HEK293T (cell line): ENCODE measurements at regions not wholly inside any gene's neighbourhood (a gene's known extent, or its start where the extent isn't known, plus 50 kb on each side); places are given as distances from the start of the nearest gene placed in this dataset.

Experiments
- CTCF ChIA-PET: fragments of 350-600 bp; formaldehyde crosslinking; extraction: SDS; loops from one replicate; lab custom pipeline; 2021; ENCODE audit warnings: antibody characterized with exemption, inconsistent platforms; lab: Yijun Ruan, JAX
- POLR2A ChIA-PET: fragments of 350-600 bp; formaldehyde crosslinking; extraction: SDS; loops from one replicate; lab custom pipeline; 2020; ENCODE audit warnings: antibody characterized with exemption, inconsistent platforms; lab: Yijun Ruan, JAX
- DNase-seq: peaks from one replicate; pipeline ENCODE4 v3.0.0; 2012; ENCODE audit warnings: mixed read lengths; ENCODE audit errors: extremely low spot score
- ARNT ChIP-seq: fragments of 450-650 bp; IDR thresholded peaks from 2 replicates; pipeline ENCODE4 v1.6.1; 2017; ENCODE audit warnings: mild to moderate bottlenecking
- BHLHE40 ChIP-seq: fragments of 450-650 bp; IDR thresholded peaks from 2 replicates; pipeline ENCODE4 v1.6.1; 2016; ENCODE audit warnings: mild to moderate bottlenecking, moderate library complexity, borderline replicate concordance
- CTBP1 ChIP-seq: fragments of 450-650 bp; IDR thresholded peaks from 2 replicates; pipeline ENCODE4 v1.6.1; 2016; ENCODE audit warnings: borderline replicate concordance
- ELF4 ChIP-seq: fragments of 450-650 bp; IDR thresholded peaks from 2 replicates; pipeline ENCODE4 v1.6.1; 2017; ENCODE audit warnings: antibody characterized with exemption
- FOXA1 ChIP-seq: fragments of 450-650 bp; IDR thresholded peaks from 2 replicates; pipeline ENCODE4 v1.6.1; 2016; ENCODE audit warnings: mild to moderate bottlenecking
- FOXK2 ChIP-seq: fragments of 450-650 bp; IDR thresholded peaks from 2 replicates; pipeline ENCODE4 v1.6.1; 2016; ENCODE audit warnings: mild to moderate bottlenecking
- FOXM1 ChIP-seq: fragments of 450-650 bp; IDR thresholded peaks from 2 replicates; pipeline ENCODE4 v1.6.1; 2017; ENCODE audit warnings: mild to moderate bottlenecking, borderline replicate concordance
- HDGF ChIP-seq: fragments of 450-650 bp; IDR thresholded peaks from 2 replicates; pipeline ENCODE4 v1.6.1; 2017; ENCODE audit warnings: antibody characterized with exemption, borderline replicate concordance
- L3MBTL2 ChIP-seq: fragments of 450-650 bp; conservative IDR thresholded peaks from 2 replicates; pipeline ENCODE4 v1.6.1; 2016; ENCODE audit warnings: mild to moderate bottlenecking
- LEF1 ChIP-seq: fragments of 450-650 bp; IDR thresholded peaks from 2 replicates; pipeline ENCODE4 v1.6.1; 2017; ENCODE audit warnings: mild to moderate bottlenecking, borderline replicate concordance
- NFRKB ChIP-seq: fragments of 450-650 bp; IDR thresholded peaks from 2 replicates; pipeline ENCODE4 v1.6.1; 2016; ENCODE audit warnings: mild to moderate bottlenecking, moderate library complexity
- PKNOX1 ChIP-seq: fragments of 450-650 bp; IDR thresholded peaks from 2 replicates; pipeline ENCODE4 v1.6.1; 2016
- SP1 ChIP-seq: fragments of 450-650 bp; IDR thresholded peaks from 2 replicates; pipeline ENCODE4 v1.6.1; 2017
- SUZ12 ChIP-seq: fragments of 450-650 bp; IDR thresholded peaks from 2 replicates; pipeline ENCODE4 v1.6.1; 2016; ENCODE audit warnings: mild to moderate bottlenecking
- TARDBP ChIP-seq: fragments of 450-650 bp; IDR thresholded peaks from 2 replicates; pipeline ENCODE4 v1.6.1; 2016
- ZNF384 ChIP-seq: fragments of 450-650 bp; IDR thresholded peaks from 2 replicates; pipeline ENCODE4 v1.6.1; 2016

DNA sequence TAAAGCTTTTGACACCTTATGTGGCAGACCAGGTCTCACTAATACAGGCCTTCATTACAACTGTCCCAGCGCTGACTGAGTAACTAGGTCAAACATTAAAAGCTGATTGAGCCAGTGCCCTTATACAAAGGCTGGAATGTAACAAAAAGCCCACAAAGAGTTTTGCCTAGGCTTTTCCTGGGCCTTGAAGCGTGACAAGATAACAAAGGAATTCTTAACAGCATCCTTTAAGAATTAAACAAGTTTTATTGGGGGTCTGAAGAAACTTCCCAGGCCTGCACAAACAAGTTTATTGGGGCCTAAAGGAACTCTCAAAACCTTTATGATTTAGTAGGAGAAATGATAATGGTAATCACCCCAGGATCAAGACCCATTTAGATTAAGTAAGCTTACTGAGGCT lies 267.6 kb upstream of the FAM83B start:
- TF ChIP-seq ARNT (no peak), SP1 (no peak), PKNOX1 (no peak), NFRKB (no peak), FOXM1 (no peak), FOXK2 (no peak), FOXA1 (no peak), TARDBP (no peak), L3MBTL2 (no peak), SUZ12 (no peak), LEF1 (no peak)
- no peak for DNase-seq
- ChIA-PET POLR2A (no interaction called here), CTCF (no interaction called here)

DNA sequence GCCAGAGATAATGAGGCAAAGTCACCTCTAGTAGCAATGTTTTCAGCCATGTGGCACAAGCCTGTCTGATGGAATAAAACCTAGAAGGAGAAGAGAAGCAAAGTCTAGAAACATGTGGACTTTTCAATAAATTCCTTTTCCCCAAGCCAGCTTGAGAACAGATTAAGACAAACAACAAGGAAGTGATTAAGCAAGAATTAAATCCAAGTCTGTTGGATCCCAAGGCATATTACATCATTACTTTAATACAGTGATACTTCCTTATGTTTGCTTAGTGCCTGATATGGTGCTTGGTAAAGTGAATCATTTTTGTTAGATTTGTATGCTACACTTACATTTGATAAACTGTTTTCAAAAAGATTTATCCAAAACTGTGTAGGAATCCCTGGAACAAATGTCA lies 260.3 kb upstream of the FAM83B start:
- no peak for DNase-seq
- POLR2A ChIA-PET, result no interaction called here
- CTCF ChIA-PET, result no interaction called here

DNA sequence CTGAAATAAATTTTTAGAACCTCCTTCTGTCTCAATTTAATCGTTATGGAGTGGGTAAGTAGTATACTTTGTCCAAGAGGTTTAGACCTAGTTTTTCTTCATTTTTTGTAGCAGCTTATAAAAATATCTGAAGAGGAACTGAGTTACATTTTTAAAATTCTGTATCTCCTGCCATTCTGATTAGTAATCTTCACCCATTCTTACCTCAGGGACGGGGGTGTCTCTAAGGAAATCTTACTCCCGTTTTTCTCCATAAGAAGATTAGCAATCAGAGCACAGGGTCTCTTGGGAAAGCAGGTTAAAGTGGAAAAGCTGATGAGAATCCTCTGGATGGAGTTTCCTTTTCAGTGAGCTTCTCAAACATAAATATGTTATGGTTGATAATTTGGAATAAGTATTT lies 259.3 kb upstream of the FAM83B start:
- no peak for DNase-seq
- ChIA-PET POLR2A (no interaction called here), CTCF (no interaction called here)
- no peak for TF ChIP-seq ARNT
- TF ChIP-seq ELF4, result no peak
- no peak for TF ChIP-seq BHLHE40
- no peak for TF ChIP-seq FOXA1
- TF ChIP-seq NFRKB, result no peak
- no peak for TF ChIP-seq FOXM1
- no peak for TF ChIP-seq HDGF
- no peak for TF ChIP-seq SUZ12

More for the DNA sequence above, 260.3 kb upstream of the FAM83B start:
- TF ChIP-seq FOXA1 (no peak), TARDBP (no peak), SP1 (no peak), NFRKB (no peak), FOXK2 (no peak), SUZ12 (no peak)

- no peak for TF ChIP-seq ELF4
- TF ChIP-seq NFRKB, result no peak
- TF ChIP-seq PKNOX1, result no peak
- TF ChIP-seq SUZ12, result no peak
- TF ChIP-seq ARNT, result no peak
- no peak for TF ChIP-seq BHLHE40
- TF ChIP-seq FOXM1, result no peak
- no peak for TF ChIP-seq TARDBP
- no peak for TF ChIP-seq SP1
- TF ChIP-seq LEF1, result no peak
- TF ChIP-seq FOXK2, result no peak
- TF ChIP-seq HDGF, result no peak
- no peak for TF ChIP-seq FOXA1
- TF ChIP-seq ZNF384, result no peak
- TF ChIP-seq CTBP1, result no peak
- TF ChIP-seq L3MBTL2, result no peak
- POLR2A ChIA-PET, result no interaction called here
- CTCF ChIA-PET, result no interaction called here
- DNase-seq, result no peak
These were observed 258.4 kb upstream of the FAM83B start for GRCh38 chr6:54588176-54588575.

GRCh38 chr6:54595844-54596243 lies 250.7 kb upstream of the FAM83B start:
- no peak for DNase-seq
- TF ChIP-seq L3MBTL2, result no peak
- CTCF ChIA-PET, result no interaction called here
- POLR2A ChIA-PET, result no interaction called here

GRCh38 chr6:54598787-54599313 lies 247.7 kb upstream of the FAM83B start:
- no peak for TF ChIP-seq ELF4
- TF ChIP-seq SUZ12, result no peak
- TF ChIP-seq ARNT, result no peak
- TF ChIP-seq BHLHE40, result no peak
- no peak for TF ChIP-seq SP1
- no peak for TF ChIP-seq FOXA1
- no peak for TF ChIP-seq CTBP1
- no peak for TF ChIP-seq ZNF384
- no peak for TF ChIP-seq HDGF
- TF ChIP-seq FOXK2, result no peak
- no peak for TF ChIP-seq NFRKB
- TF ChIP-seq TARDBP, result no peak
- TF ChIP-seq L3MBTL2, result no peak
- no peak for TF ChIP-seq PKNOX1
- no peak for TF ChIP-seq LEF1
- TF ChIP-seq FOXM1, result no peak
- ChIA-PET CTCF (no interaction called here), POLR2A (no interaction called here)
- no peak for DNase-seq

DNA sequence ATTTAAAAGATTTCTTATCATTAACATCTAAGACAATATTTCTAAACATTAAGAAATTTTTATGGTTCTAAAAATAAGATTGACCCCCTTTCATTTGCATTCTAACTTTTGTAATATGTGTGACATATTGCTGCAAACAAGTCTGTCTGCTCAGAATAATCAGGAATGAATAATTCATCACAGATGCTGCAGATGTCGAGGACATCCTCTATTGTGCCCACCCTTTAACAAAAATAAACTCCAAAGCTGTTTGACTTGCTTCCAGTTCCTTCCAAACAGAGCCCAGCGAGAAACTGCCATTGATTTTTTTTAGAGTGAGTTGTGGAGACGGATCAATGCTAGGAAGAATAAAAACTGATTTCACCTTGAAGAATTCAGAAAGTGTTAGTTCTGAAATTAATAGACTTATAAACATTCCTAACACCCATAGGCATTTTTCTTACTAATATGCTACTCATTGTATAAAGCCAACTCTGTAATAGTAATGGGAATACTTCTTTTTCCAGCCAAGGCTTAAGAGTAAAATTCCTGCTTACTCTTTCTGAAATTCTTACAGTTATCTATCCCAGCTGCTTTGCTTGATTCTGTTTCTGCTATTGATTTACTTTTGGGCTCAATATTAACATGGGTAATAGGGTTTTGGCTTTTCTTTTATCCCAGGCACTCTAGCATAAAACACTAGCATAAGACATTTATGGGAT lies 244.8 kb upstream of the FAM83B start:
- POLR2A ChIA-PET, result no interaction called here
- TF ChIP-seq SUZ12 (no peak), NFRKB (no peak), CTBP1 (no peak), FOXK2 (no peak)
- DNase-seq, result no peak
- CTCF ChIA-PET, result interaction anchor here (0.6 kb wide), 1 partner anchor 335 kb away, joined by 3 read pairs; no protein-coding TSS in a partner anchor
